Mucosa of rectum (tissue), 2 donors: ENCODE measurements at regions not wholly inside any gene's neighbourhood (a gene's known extent, or its start where the extent isn't known, plus 50 kb on each side); places are given as distances from the start of the nearest gene placed in this dataset.

Source experiments
- H3K27ac ChIP-seq, 2 donors: one replicate each; pipeline ENCODE4 v1.7.0; 2013; ENCODE audit warnings: inconsistent platforms in 2 of 2, low read depth in 2 of 2, low read length in 2 of 2
- H3K27me3 ChIP-seq, 2 donors: one replicate each; pipeline ENCODE4 v1.7.0; 2013; ENCODE audit warnings: low read length in 2 of 2; ENCODE audit not compliant: control insufficient read depth in 2 of 2, insufficient read depth in 2 of 2
- H3K36me3 ChIP-seq, 2 donors: one replicate each; pipeline ENCODE4 v1.7.0; 2013; ENCODE audit warnings: low read length in 2 of 2; ENCODE audit not compliant: control insufficient read depth in 2 of 2, insufficient read depth in 2 of 2
- H3K4me1 ChIP-seq, 2 donors: one replicate each; pipeline ENCODE4 v1.7.0; 2013; ENCODE audit warnings: low read length in 2 of 2, mild to moderate bottlenecking in 1 of 2; ENCODE audit not compliant: control insufficient read depth in 2 of 2, insufficient read depth in 2 of 2
- H3K4me3 ChIP-seq, 2 donors: one replicate each; pipeline ENCODE4 v1.7.0; 2013; ENCODE audit warnings: low read length in 2 of 2
- H3K9ac ChIP-seq, 2 donors: one replicate each; pipeline ENCODE4 v1.7.0; 2013; ENCODE audit warnings: low read length in 2 of 2, low read depth in 1 of 2, mild to moderate bottlenecking in 1 of 2
- H3K9me3 ChIP-seq, 2 donors: one replicate each; pipeline ENCODE4 v1.7.0; 2013; ENCODE audit warnings: low read length in 2 of 2; ENCODE audit not compliant: control insufficient read depth in 2 of 2
- donor health status: healthy.
- donor health status: Normal muscosa, but diverticular disease.

DNA sequence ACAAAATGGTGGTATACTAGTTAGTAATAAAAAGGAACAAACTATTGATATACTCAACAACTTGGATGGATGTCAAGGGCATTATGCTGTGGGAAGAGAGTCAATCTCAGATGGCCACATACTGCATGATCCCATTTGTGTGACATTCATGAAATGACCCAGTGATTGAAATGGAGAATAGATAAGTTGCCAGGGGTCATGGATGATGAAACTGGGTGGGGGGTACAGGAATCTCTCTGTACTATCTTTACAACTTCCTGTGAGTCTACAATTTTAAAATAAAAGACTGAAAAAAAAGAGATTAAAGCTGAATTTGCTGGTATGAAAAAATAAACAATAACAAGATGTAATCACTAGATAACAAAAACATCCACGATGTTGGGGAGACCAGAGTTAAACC lies 70.5 kb upstream of the CDYL2 start:
- H3K27ac ChIP-seq, result no peak overlapping the region
- no peaks in the 10 kb centered on the region for H3K9me3 ChIP-seq
- H3K9ac ChIP-seq, result no peak overlapping the region
- H3K27me3 ChIP-seq, result no peaks in the 10 kb centered on the region
- no peaks in the 10 kb centered on the region for H3K4me1 ChIP-seq
- no peak overlapping the region for H3K4me3 ChIP-seq
- no peaks in the 10 kb centered on the region for H3K36me3 ChIP-seq

DNA sequence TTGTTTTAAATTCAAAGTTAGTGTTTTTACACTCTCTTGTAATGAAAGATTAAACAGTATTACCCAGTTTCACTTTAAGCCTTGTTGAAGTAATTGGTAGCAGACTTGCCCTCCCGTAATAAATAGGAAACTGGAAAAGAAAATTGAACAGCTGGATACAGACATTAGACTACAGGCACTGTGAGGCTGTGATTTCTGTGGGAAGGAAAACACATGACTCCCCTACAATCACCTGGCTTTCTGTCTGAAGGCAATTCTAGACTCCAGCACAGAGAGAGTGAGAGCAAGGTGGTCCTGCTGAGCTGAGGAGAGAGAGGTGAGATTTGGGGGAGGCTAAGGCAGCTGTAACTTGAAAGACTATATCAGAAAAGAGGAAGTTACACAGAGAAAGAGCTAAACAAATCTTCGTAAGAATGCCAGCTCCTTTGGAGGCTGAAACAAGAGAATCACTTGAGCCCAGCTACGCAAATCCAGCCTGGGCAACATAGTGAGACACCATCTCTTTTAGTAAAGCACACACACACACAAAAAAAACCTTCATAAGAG lies 57.8 kb upstream of the CDYL2 start:
- no peaks in the 10 kb centered on the region for H3K27me3 ChIP-seq
- no peaks in the 10 kb centered on the region for H3K4me1 ChIP-seq
- H3K27ac ChIP-seq, result no peak overlapping the region
- H3K9me3 ChIP-seq, result no peaks in the 10 kb centered on the region
- H3K9ac ChIP-seq, result no peak overlapping the region
- no peak overlapping the region for H3K4me3 ChIP-seq
- no peaks in the 10 kb centered on the region for H3K36me3 ChIP-seq
